ENCODE measurements at regions not wholly inside any gene's neighbourhood (a gene's known extent, or its start where the extent isn't known, plus 50 kb on each side); places are given as distances from the start of the nearest gene placed in this dataset.

- TF ChIP-seq TAF1 (IDR thresholded peaks at IDR 0.05; ENCODE audit: borderline replicate concordance, insufficient read depth, low read length) (no peak), SIN3A (IDR thresholded peaks at IDR 0.05; ENCODE audit: borderline replicate concordance, insufficient read depth, low read length) (no peak), POLR2AphosphoS5 (IDR thresholded peaks at IDR 0.05; ENCODE audit: low read depth, low read length) (no peak)
Observed at GRCh38 chrX:9343971-9344370, 120.9 kb upstream of the TBL1X start.
